ENCODE measurements at regions not wholly inside any gene's neighbourhood (a gene's known extent, or its start where the extent isn't known, plus 50 kb on each side); places are given as distances from the start of the nearest gene placed in this dataset.

DNA sequence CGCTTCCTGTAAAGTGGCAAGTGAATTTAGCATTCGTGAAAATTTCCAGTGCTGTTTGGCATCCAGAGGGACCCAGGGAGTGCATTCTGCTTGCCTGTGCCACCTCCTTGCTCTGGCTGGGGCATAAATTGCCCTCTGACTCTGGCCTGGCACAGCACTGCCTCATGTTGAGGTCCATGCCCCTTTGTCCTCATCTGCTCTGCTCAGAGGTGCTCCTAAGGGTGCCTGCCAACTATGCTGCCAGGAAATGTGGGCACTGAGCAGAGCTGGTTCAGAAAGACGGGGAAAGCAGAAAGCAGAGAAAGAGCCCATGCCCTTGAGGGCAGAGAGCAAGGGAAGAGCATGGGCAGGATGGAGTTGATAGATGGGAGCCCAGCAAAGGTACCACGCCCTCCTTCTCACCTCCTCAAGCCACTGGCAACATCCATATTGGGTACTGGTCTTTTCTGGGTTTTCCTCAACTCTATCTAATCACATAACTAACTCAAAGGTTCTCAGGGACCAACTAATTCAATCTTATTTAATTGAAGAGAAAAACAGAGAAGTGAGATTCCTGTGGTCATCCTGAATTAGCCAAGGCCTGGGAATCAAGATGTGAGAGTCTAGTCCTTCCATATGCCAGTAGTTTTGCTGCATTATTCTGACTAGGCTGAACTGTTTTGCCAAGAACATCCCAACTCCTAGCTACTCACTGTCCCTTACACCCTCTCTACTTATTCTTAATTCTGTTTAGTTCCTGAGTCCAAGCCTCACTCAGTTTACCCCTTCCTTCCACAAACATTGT, 441.5 kb upstream of the TNP1 start:
- peaks cover 5% of the 10 kb centered on the region for H3K36me3 Mint-ChIP-seq
- Histone ChIP-seq H3K27me3 (replicated peaks in 1 of 2; ENCODE audit: control insufficient read depth in 2 of 2, extremely low read depth in 1 of 2, insufficient read depth in 2 of 2, low read length in 1 of 2) (no peaks in the 10 kb centered on the region), H3K4me3 (ENCODE audit: control insufficient read depth in 1 of 2, extremely low read depth in 1 of 2, low read length in 1 of 2) (no peak overlapping the region), H3K27ac (ENCODE audit: low read length) (no peak overlapping the region), H3K4me1 (ENCODE audit: control insufficient read depth in 1 of 2, extremely low read depth in 1 of 2, insufficient read depth in 2 of 2, low read length in 2 of 2) (no peaks in the 10 kb centered on the region), H3K9me3 (no peaks in the 10 kb centered on the region), H3K36me3 (ENCODE audit: control insufficient read depth in 2 of 2, extremely low read depth in 1 of 2, insufficient read depth in 1 of 2, low read length in 1 of 2) (no peaks in the 10 kb centered on the region)
- H3K4me1 Mint-ChIP-seq, result no peaks in the 10 kb centered on the region
- peaks cover 0 to 7% (median 6%) of the 10 kb centered on the region in 3 donors for H3K9me3 Mint-ChIP-seq
- no peak for ATAC-seq (replicated peaks in 1 of 4)
- DNase-seq, result no peak
- 100% methylated on average over 2 of the region's 4 CpGs for WGBS (ENCODE audit: insufficient coverage)
- H3K27me3 Mint-ChIP-seq, result peaks cover 0 to 3% of the 10 kb centered on the region in 2 donors
- ChIA-PET POLR2A (no interaction called here), CTCF (no interaction called here)
- no peak overlapping the region for H3K4me3 Mint-ChIP-seq
- no peak overlapping the region for H3K27ac Mint-ChIP-seq

DNA sequence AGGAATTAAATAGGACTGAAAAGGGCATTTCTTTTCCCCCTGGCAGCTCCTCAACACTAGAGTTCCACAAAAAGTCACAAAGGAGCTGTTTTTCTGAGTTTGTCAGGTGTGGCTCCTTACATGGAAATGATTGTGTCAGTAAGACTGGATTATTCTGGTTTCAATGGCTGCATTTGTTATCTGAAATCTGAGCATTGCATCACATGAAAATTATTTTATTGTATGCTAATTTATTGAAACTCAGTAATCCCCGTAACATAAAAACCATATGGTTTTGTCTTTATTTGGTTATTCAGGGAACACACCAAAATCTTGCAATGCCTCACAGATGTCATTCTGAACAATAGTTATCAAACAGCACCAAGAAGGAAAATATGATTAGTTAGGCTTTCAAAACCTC, 439.7 kb upstream of the TNP1 start:
- H3K9me3 ChIP-seq, result no peaks in the 10 kb centered on the region
- ChIA-PET POLR2A (no interaction called here), CTCF (no interaction called here)
- peaks cover 0 to 3% of the 10 kb centered on the region in 2 donors for H3K27me3 Mint-ChIP-seq
- peaks cover 5% of the 10 kb centered on the region for H3K36me3 Mint-ChIP-seq
- no peaks in the 10 kb centered on the region for H3K27me3 ChIP-seq (replicated peaks in 1 of 2; ENCODE audit: control insufficient read depth in 2 of 2, extremely low read depth in 1 of 2, insufficient read depth in 2 of 2, low read length in 1 of 2)
- H3K36me3 ChIP-seq (ENCODE audit: control insufficient read depth in 2 of 2, extremely low read depth in 1 of 2, insufficient read depth in 1 of 2, low read length in 1 of 2), result no peaks in the 10 kb centered on the region
- DNase-seq (no peak), ATAC-seq (replicated peaks in 1 of 4) (no peak)
- no peak overlapping the region for H3K27ac ChIP-seq (ENCODE audit: low read length)
- H3K4me1 Mint-ChIP-seq, result no peaks in the 10 kb centered on the region
- H3K9me3 Mint-ChIP-seq, result peaks cover 0 to 7% (median 6%) of the 10 kb centered on the region in 3 donors
- no peak overlapping the region for H3K27ac Mint-ChIP-seq
- no peak overlapping the region for H3K4me3 Mint-ChIP-seq
- no peak overlapping the region for H3K4me3 ChIP-seq (ENCODE audit: control insufficient read depth in 1 of 2, extremely low read depth in 1 of 2, low read length in 1 of 2)
- no peaks in the 10 kb centered on the region for H3K4me1 ChIP-seq (ENCODE audit: control insufficient read depth in 1 of 2, extremely low read depth in 1 of 2, insufficient read depth in 2 of 2, low read length in 2 of 2)
- WGBS (ENCODE audit: insufficient coverage), result no CpG with 5 or more reads among the region's 1 CpG

- ATAC-seq (replicated peaks in 1 of 4) (no peak), DNase-seq (no peak)
- H3K9me3 ChIP-seq, result no peaks in the 10 kb centered on the region
- ChIA-PET POLR2A (no interaction called here), CTCF (no interaction called here)
- no peaks in the 10 kb centered on the region for H3K36me3 ChIP-seq (ENCODE audit: control insufficient read depth in 2 of 2, extremely low read depth in 1 of 2, insufficient read depth in 1 of 2, low read length in 1 of 2)
- H3K27ac Mint-ChIP-seq, result no peak overlapping the region
- no peak overlapping the region for H3K27ac ChIP-seq (ENCODE audit: low read length)
- peaks cover 5% of the 10 kb centered on the region for H3K36me3 Mint-ChIP-seq
- no CpG with 5 or more reads among the region's 2 CpGs for WGBS (ENCODE audit: insufficient coverage)
- no peak overlapping the region for H3K4me3 ChIP-seq (ENCODE audit: control insufficient read depth in 1 of 2, extremely low read depth in 1 of 2, low read length in 1 of 2)
- H3K27me3 ChIP-seq (replicated peaks in 1 of 2; ENCODE audit: control insufficient read depth in 2 of 2, extremely low read depth in 1 of 2, insufficient read depth in 2 of 2, low read length in 1 of 2), result no peaks in the 10 kb centered on the region
- H3K4me3 Mint-ChIP-seq, result no peak overlapping the region
- H3K4me1 Mint-ChIP-seq, result no peaks in the 10 kb centered on the region
- H3K4me1 ChIP-seq (ENCODE audit: control insufficient read depth in 1 of 2, extremely low read depth in 1 of 2, insufficient read depth in 2 of 2, low read length in 2 of 2), result no peaks in the 10 kb centered on the region
- peaks cover 0 to 7% (median 6%) of the 10 kb centered on the region in 3 donors for H3K9me3 Mint-ChIP-seq
- H3K27me3 Mint-ChIP-seq, result peaks cover 0 to 3% of the 10 kb centered on the region in 2 donors
Measured at GRCh38 chr2:217297096-217297495, 437.2 kb upstream of the TNP1 start.

GRCh38 chr2:217294818-217295217, 435.0 kb upstream of the TNP1 start:
- Mint-ChIP-seq H3K27me3 (peaks cover 0 to 2% of the 10 kb centered on the region in 2 donors), H3K36me3 (peaks cover 5% of the 10 kb centered on the region), H3K9me3 (peaks cover 0 to 7% (median 6%) of the 10 kb centered on the region in 3 donors), H3K4me3 (no peak overlapping the region), H3K27ac (no peak overlapping the region), H3K4me1 (no peaks in the 10 kb centered on the region)
- CTCF ChIA-PET, result no interaction called here
- no peaks in the 10 kb centered on the region for H3K36me3 ChIP-seq (ENCODE audit: control insufficient read depth in 2 of 2, extremely low read depth in 1 of 2, insufficient read depth in 1 of 2, low read length in 1 of 2)
- no peaks in the 10 kb centered on the region for H3K9me3 ChIP-seq
- no CpG with 5 or more reads among the region's 4 CpGs for WGBS (ENCODE audit: insufficient coverage)
- no peak overlapping the region for H3K27ac ChIP-seq (ENCODE audit: low read length)
- DNase-seq (no peak), ATAC-seq (replicated peaks in 1 of 4) (no peak)
- H3K27me3 ChIP-seq (replicated peaks in 1 of 2; ENCODE audit: control insufficient read depth in 2 of 2, extremely low read depth in 1 of 2, insufficient read depth in 2 of 2, low read length in 1 of 2), result no peaks in the 10 kb centered on the region
- POLR2A ChIA-PET, result no interaction called here
- no peaks in the 10 kb centered on the region for H3K4me1 ChIP-seq (ENCODE audit: control insufficient read depth in 1 of 2, extremely low read depth in 1 of 2, insufficient read depth in 2 of 2, low read length in 2 of 2)
- H3K4me3 ChIP-seq (ENCODE audit: control insufficient read depth in 1 of 2, extremely low read depth in 1 of 2, low read length in 1 of 2), result no peak overlapping the region

DNA sequence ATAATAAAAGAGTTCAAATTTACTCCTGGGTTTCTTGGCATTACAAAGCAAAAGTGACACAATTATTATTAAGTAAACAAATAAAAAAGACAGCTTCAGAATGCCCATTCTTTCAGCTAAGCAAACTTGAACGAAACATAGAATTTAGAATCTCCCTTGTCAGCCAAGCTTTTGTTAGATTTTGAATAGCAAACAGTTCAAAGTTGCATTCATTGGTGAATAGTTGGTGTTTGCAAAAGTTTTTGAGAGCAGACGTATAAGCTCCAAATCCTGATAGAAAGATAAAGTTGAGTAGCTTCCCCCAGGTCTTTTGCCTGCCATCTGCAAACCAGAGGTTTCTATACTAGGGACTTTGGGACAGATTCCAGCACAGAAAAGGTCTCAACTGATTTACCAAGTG, 434.3 kb upstream of the TNP1 start:
- Histone ChIP-seq H3K4me1 (ENCODE audit: control insufficient read depth in 1 of 2, extremely low read depth in 1 of 2, insufficient read depth in 2 of 2, low read length in 2 of 2) (no peaks in the 10 kb centered on the region), H3K27me3 (replicated peaks in 1 of 2; ENCODE audit: control insufficient read depth in 2 of 2, extremely low read depth in 1 of 2, insufficient read depth in 2 of 2, low read length in 1 of 2) (no peaks in the 10 kb centered on the region), H3K27ac (ENCODE audit: low read length) (no peak overlapping the region), H3K4me3 (ENCODE audit: control insufficient read depth in 1 of 2, extremely low read depth in 1 of 2, low read length in 1 of 2) (no peak overlapping the region), H3K36me3 (ENCODE audit: control insufficient read depth in 2 of 2, extremely low read depth in 1 of 2, insufficient read depth in 1 of 2, low read length in 1 of 2) (no peaks in the 10 kb centered on the region), H3K9me3 (no peaks in the 10 kb centered on the region)
- Mint-ChIP-seq H3K9me3 (peaks cover 0 to 7% (median 6%) of the 10 kb centered on the region in 3 donors), H3K27me3 (peaks cover 0 to 2% of the 10 kb centered on the region in 2 donors), H3K4me3 (no peak overlapping the region), H3K27ac (no peak overlapping the region), H3K36me3 (peaks cover 5% of the 10 kb centered on the region), H3K4me1 (no peaks in the 10 kb centered on the region)
- ChIA-PET CTCF (interaction anchor here in 1 of 2 donors (1.1 kb wide), 1 partner anchor 421 kb away, joined by 3 read pairs; no protein-coding TSS in a partner anchor), POLR2A (no interaction called here)
- DNase-seq (no peak), ATAC-seq (replicated peaks in 1 of 4) (no peak)
- no CpG with 5 or more reads among the region's 2 CpGs for WGBS (ENCODE audit: insufficient coverage)

DNA sequence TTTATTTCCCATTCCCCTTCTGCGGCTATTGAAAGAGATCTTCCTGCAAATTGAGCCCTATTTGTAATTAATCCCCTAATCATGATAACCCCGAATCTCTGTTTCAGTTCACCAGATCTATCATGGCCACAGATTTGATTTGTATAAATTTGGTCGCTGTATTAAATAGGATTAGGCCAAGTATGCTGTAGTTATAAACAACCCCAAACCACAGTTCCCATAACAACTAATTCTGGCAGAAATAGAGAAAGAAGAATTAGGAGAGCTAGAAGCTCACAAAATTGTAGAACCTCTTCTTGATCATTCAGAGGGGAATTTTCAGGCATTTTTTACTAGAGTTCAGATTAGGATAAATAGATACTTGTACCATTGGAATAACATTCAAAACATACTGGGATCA, 433.7 kb upstream of the TNP1 start:
- H3K4me1 ChIP-seq (ENCODE audit: control insufficient read depth in 1 of 2, extremely low read depth in 1 of 2, insufficient read depth in 2 of 2, low read length in 2 of 2), result no peaks in the 10 kb centered on the region
- ChIA-PET POLR2A (no interaction called here), CTCF (interaction anchor here in 1 of 2 donors (1.1 kb wide), 1 partner anchor 422 kb away, joined by 3 read pairs; no protein-coding TSS in a partner anchor)
- no peak overlapping the region for H3K4me3 ChIP-seq (ENCODE audit: control insufficient read depth in 1 of 2, extremely low read depth in 1 of 2, low read length in 1 of 2)
- H3K4me1 Mint-ChIP-seq, result no peaks in the 10 kb centered on the region
- H3K4me3 Mint-ChIP-seq, result no peak overlapping the region
- no peaks in the 10 kb centered on the region for H3K9me3 ChIP-seq
- peaks cover 0 to 7% (median 6%) of the 10 kb centered on the region in 3 donors for H3K9me3 Mint-ChIP-seq
- DNase-seq, result no peak
- peaks cover 5% of the 10 kb centered on the region for H3K36me3 Mint-ChIP-seq
- peaks cover 0 to 2% of the 10 kb centered on the region in 2 donors for H3K27me3 Mint-ChIP-seq
- H3K27ac ChIP-seq (ENCODE audit: low read length), result no peak overlapping the region
- H3K27me3 ChIP-seq (replicated peaks in 1 of 2; ENCODE audit: control insufficient read depth in 2 of 2, extremely low read depth in 1 of 2, insufficient read depth in 2 of 2, low read length in 1 of 2), result no peaks in the 10 kb centered on the region
- ATAC-seq (replicated peaks in 1 of 4), result no peak
- no CpG with 5 or more reads among the region's 3 CpGs for WGBS (ENCODE audit: insufficient coverage)
- no peak overlapping the region for H3K27ac Mint-ChIP-seq
- H3K36me3 ChIP-seq (ENCODE audit: control insufficient read depth in 2 of 2, extremely low read depth in 1 of 2, insufficient read depth in 1 of 2, low read length in 1 of 2), result no peaks in the 10 kb centered on the region
